ENCODE measurements at regions not wholly inside any gene's neighbourhood (a gene's known extent, or its start where the extent isn't known, plus 50 kb on each side); places are given as distances from the start of the nearest gene placed in this dataset.
"Not testable (repeated sequence)": the region's sequence is repeated elsewhere in the genome, so short reads cannot be mapped to it uniquely, and the experiment has no call there.

GRCh38 chr14:44453433-44454171 is 53.5 kb downstream of the FSCB start:
- DNase-seq (ENCODE audit: low read depth): peak; percentile 0

- DNase-seq (ENCODE audit: low read depth): not testable (repeated sequence)
Measured at GRCh38 chr14:44450232-44450631, 56.9 kb downstream of the FSCB start.

DNA sequence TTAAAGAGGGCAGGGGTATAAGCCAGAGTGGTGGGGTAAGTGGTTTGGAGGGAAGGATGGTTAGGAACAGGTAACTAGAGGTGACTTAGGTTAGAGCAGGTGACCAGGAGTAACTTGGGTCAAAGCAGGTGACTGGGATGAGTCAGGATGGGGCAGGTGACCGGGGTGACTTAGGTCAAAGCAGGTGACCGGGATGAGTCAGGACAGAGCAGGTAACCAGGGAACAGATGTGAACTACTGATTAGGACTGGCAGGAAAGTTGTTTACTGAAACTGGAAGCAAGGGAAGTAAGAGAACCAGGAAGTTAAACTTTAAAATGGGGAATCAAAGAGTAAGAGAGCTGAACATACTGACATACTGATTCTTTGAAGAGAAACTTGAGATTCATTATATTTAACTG is 57.4 kb downstream of the FSCB start:
- DNase-seq (ENCODE audit: low read depth): no peak

GRCh38 chr14:44448951-44449358 is 58.1 kb downstream of the FSCB start:
- DNase-seq (ENCODE audit: low read depth): no peak

DNA sequence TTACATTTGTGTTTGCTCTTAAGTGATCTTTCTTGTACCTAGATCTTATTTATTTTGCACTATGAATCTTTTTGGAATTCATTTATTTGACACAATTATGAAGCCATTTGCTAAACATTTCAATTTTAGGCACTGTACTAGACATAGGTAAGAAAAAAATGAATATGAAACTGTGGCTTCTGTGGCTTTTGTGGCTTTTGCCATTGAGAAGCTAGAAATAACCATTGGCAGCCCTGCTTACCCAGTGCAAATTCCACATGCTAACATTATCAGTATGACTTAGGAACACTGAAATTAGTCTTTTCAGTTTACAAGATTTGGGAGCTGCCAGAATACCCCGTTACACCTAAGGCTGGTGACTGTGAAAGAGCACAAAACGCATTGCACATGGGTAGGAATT is 60.1 kb downstream of the FSCB start:
- no peak for DNase-seq (ENCODE audit: low read depth)

DNA sequence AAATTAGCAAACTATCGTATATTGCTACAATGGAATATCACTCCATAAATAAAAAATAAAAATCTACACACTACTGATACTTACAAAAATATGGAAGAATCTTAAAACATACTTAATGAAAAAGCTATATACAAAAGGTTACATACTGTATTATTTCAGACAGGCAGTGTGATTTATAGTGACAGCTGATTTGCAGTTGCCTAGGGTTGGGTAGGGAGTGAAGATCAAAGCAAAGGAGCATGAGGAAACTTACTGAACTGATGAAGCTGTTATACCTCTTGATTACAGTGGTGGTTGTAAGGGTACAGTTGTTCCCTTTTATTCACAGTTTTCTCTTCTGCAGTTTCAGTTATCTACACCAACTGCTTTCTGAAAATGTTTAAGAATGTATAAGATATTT is 62.6 kb downstream of the FSCB start:
- DNase-seq (ENCODE audit: low read depth): no peak

DNA sequence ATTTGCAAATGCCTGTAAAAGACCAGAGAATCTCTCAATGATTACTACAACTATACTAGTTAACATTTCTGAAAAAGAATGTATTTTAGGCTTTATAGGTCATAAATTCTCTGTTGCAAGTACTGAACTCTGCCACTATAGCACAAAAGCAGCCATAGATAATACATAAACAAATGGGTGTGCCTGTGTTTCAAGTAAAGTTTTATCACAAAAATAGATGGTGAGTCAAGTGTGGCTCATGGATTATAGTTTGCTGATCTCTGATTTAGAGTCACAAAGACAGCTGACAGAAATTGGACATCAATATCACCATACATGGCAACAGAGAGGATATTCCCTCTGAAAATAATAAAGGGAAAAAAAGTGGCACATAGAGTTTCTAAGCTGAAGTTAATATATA is 68.1 kb downstream of the FSCB start:
- DNase-seq (ENCODE audit: low read depth): no peak

DNA sequence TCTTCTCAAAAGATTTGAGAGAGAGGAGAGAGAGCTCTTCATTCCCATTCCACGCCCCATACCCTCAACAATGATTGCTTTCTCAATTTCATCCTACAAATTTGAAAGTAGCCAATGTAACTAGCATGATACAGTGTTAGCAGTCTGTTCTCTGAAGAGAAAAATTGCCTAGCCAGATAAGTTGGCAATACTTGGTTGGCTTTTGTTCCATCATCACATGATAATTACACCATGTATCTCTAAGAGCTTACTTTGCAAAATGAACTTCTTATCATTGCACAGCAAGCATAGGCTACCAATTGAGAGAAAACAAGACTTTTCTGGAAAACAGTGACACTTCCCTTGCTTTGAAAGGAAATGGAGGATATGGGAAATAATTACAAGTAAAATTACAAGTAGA is 68.9 kb downstream of the FSCB start:
- no peak for DNase-seq (ENCODE audit: low read depth)

GRCh38 chr14:44436458-44436857 is 70.6 kb downstream of the FSCB start:
- DNase-seq (ENCODE audit: low read depth): no peak

GRCh38 chr14:44428231-44428945 is 78.7 kb downstream of the FSCB start:
- no peak for DNase-seq (ENCODE audit: low read depth)

GRCh38 chr14:44422699-44423098 is 84.4 kb downstream of the FSCB start:
- DNase-seq (ENCODE audit: low read depth): no peak

DNA sequence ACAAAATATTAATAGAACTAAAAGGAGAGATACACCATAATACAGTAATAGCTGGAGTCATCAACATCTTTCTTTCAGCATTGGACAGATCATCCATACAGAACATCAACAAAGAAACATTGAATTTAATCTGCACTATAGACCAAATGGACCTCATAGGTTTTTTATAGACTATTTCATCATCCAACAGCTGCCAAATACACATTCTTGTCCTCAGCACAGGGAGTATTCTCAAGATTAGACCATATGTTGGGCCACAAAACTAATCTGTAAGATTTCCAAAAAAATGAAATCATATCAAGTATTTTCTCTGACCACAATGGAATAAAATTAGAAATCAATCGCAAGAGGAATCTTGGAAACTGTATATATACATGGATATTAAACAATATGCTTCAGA is 86.9 kb downstream of the FSCB start:
- no peak for DNase-seq (ENCODE audit: low read depth)

GRCh38 chr14:44418856-44419255 is 88.2 kb downstream of the FSCB start:
- no peak for DNase-seq (ENCODE audit: low read depth)

DNA sequence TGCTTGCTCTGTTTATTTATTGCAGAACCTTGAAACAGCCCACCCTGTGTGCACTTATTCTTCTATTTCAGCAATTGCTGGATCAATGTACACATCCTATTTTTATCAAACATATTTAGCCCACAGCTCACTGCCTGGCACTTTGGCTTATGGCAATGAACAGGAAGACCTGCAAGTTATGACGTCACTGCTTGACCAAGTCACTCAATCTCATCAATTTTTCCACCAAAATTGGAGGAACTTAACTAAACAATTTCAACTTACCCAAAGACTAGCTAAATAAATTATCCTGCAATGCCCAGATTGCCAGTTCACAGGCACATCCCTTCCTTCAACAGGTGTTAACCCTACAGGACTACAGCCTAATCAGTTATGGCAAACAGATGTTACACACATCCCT is 89.3 kb downstream of the FSCB start:
- DNase-seq (ENCODE audit: low read depth): no peak

DNA sequence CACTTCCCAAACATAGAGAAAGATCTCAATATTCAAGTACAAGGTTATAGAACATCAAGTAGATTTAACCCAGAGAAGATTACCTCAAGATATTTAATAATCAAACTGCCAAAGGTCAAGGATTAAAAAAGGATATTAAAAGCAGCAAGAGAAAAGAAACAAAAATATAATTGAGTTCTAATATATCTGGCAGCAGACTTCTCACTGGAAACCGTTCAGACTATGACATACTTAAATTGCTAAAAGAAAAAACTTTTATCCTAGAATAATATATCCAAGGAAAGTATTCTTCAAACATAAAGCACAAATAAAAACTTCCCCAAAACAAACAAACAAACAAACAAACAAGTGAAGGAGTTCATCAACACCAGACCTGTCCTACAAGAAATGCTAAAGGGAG is 92.4 kb downstream of the FSCB start:
- DNase-seq (ENCODE audit: low read depth): no peak

- no peak for DNase-seq (ENCODE audit: low read depth)
Measured at GRCh38 chr14:44412858-44413569, 94.1 kb downstream of the FSCB start.

DNA sequence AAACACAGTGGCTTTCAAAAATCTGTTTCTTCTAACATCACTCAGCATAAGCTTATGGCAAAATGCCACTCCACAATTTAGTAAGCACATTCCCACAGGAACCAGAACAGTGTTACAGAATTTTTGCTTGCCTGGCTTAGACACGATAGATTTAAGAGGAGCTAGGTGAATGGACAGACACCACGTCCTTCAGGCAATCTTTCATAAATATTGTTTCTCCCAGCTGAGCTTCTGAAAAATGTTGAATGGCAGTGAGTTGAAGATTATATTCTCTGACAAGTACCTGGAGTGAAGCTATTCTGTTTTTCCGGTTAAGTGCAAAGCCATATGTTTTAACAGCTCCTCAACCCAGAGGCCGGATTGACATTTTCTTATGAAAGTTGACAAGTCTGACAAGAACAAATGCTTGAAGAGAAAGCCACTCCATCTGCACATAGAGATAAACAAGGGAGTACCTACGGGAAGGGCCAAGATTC is 102.0 kb downstream of the FSCB start:
- no peak for DNase-seq (ENCODE audit: low read depth)

DNA sequence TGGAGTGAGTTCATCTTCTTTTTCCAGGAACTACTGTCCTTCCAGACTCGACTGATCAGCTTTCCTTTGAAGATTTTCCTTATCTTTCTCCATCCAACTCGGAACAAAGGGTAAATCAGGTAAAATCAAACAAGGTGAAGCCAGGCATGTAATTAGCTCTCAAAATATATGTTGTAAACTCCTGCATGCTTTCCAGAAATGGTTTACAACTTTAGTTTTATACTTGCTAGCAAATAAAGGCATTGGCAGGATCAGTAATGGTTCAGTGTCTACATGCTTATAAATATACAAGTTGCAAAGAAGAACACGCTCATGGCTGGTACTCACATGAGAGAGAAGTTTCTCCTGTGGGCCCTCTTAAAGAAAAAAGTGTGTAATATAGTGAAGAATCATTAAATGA is 102.5 kb downstream of the FSCB start:
- DNase-seq (ENCODE audit: low read depth): no peak

DNA sequence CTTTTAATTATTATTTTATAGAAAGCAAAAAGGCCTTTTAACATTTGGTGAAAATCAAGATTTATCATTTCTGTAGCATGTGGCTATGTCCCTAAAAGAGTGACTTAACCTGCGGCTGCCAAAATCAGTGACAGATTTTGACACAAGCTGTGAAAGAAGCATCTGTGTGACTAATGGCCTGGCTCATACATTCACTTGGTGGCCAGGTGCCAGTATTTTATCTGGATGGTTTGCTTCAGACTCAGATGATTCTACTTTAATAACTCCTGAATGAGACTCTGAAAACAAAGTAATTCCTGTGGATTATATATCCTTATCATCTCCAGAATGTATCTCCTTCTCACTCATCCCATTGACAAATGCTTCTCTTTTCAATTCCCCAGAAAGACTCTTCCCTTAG is 103.0 kb downstream of the FSCB start:
- peak; percentile 17 for DNase-seq (ENCODE audit: low read depth)

DNA sequence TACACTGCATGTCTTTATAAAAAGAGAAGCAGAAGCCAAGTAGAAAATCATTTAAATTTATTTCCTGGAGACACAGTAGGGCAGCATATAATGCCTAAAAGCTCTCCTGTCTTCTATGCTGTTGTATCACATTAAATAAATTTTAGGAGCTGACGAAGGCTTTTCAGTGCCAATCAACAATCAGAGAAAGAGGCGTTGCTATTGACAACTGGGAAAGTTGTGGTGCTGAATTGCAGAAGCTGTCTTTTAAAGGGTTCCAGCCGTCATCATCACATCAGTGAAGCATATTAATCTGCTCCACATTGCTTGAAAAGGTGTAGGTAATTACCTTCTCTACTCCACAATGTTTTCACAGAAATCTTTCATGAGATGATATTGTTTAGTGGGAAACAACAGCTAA is 103.9 kb downstream of the FSCB start:
- DNase-seq (ENCODE audit: low read depth): no peak

DNA sequence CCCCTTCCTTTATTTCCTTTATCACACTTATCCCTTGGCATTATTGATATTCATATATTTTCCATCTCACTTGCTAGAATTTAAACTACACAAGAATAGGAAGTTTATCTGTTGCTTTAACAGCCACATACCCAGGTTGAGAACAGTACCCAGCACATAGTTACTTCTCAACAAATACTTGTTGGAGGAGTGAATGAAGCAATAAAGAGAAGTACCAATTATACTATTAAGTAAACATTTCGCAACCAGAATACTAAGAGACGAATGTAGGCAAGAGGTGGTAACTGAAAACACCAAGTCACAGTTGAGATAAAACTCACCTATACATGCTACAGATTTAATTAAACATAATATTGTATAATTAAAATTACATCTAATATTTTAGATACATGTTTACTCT is 110.9 kb downstream of the FSCB start:
- no peak for DNase-seq (ENCODE audit: low read depth)

DNA sequence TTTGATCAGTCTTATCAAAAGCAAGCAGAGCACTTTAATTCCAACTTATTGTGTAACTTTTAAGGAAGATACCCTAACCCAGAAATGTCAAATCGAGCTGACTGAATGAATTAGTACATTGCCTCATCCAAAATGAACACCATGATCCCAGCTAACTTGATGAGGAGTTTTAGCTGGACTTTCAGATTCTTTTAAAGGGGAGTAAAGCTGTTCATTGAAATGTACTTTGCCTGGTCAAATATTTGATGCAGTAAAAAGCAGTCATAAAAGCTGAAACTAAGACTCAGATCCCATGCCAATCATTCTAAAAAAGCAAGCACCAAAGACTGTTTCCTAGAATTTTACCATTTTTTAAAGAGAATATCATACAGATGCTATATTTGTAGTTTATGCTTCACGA is 114.1 kb downstream of the FSCB start:
- DNase-seq (ENCODE audit: low read depth): no peak

DNA sequence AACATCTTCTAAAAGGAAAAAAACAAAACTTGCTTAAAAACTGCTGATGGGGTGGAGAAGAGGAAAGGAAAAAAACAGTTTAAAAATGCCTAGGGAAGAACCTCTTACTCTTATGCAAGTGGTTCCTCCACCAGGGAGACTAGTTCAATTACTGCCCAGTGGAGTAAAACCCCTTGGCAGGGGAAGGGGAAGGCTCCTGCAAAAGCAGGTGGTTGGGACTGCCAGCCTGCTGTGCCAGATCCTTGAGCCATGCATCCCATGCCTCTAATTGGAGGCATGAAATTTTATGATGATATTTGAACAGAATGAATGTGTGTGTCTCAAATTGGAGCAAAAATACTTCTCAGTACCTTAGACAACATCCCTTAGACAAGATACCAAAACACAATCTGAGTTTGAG is 118.8 kb downstream of the FSCB start:
- no peak for DNase-seq (ENCODE audit: low read depth)

Measured in ELR (cell line).